Fibroblast of upper back skin (primary cell): ENCODE measurements at regions not wholly inside any gene's neighbourhood (a gene's known extent, or its start where the extent isn't known, plus 50 kb on each side); places are given as distances from the start of the nearest gene placed in this dataset.
A peak's percentile ranks its signal among the peaks of the same experiment; 100 is the strongest.
"Not testable (repeated sequence)": the region's sequence is repeated elsewhere in the genome, so short reads cannot be mapped to it uniquely, and the experiment has no call there.

Source experiments
- DNase-seq: peaks from one replicate; pipeline ENCODE4 v3.0.0-alpha.2; 2013

DNA sequence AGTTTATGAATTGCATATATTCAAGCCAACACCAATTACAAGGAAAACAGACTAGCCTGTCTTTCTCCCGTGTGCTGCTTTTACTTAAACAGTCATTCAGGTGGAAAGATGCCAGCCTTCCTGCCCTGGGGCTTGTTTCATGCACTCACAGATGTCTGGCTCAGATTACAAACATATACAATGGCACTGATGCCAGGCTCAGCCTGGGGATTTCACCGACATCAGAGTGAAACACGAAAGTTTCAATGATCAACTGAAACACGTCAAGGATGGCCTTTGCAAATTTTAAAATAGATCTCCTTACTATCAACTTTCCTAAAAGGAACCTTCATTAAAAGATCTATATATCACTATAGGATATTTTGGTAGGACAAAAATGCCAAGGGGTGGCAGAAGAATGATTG, 1576.5 kb downstream of the EFNA5 start:
- DNase-seq, result peak; percentile 47

DNA sequence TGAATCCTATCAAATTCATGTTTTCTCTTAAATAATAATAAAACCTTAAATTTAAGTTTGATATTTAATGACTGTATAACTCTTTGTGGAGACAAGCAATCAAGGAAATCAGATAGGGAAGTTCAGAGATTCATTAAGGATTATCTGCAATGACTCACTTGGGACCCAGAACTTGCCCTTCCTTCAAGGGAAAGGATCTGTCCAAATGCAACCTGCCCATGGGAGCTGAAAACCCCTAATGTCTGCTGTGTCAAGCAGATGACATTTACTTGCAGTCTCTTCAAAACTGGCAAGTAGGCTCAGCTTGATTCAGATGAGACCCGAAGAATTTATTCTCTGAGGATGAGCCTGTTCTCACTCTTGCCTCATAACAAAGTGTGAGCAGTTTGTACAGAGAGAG, 1577.6 kb downstream of the EFNA5 start:
- no peak for DNase-seq

GRCh38 chr5:106092455-106092854, 1578.3 kb downstream of the EFNA5 start:
- no peak for DNase-seq

- DNase-seq, result peak; percentile 40
These were observed 1581.7 kb downstream of the EFNA5 start for GRCh38 chr5:106089073-106089472.

DNA sequence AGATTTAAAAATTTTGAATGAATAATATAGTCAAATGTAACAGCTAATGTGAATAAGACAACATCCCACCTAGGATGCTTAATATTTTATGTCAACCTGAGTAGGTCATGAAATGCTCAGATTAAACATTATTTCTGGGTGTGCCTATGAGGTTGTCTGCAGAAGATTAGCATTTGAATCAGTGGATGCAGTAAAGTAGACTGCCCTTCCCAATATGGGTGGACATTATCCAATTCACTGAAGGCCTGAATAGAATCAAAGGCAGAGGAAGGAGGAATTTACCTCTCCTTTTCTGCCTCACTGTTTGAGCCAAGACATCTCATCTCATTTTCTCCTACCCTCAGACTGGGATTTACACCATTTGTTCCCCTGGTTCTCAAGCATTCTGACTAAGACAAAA, 1582.3 kb downstream of the EFNA5 start:
- DNase-seq, result no peak

DNA sequence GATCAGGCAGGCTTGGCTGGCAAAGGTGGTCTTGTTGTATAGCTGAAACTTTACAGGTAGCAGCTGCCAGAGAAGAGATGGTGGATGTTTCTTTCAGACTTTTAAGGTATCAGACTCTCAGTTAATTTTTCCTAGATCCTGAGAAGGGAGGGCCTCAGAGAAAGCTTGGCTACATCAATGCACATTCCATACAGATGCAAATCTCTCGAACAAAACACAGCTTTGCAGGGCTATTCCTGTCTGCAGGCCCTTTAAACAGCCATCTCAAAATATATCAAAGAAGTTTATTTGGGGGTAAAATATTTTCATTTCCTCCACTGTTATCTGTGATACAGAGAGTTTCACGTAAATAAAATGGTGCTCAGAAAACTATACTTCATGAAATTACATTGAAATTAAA, 1584.4 kb downstream of the EFNA5 start:
- DNase-seq, result no peak

DNA sequence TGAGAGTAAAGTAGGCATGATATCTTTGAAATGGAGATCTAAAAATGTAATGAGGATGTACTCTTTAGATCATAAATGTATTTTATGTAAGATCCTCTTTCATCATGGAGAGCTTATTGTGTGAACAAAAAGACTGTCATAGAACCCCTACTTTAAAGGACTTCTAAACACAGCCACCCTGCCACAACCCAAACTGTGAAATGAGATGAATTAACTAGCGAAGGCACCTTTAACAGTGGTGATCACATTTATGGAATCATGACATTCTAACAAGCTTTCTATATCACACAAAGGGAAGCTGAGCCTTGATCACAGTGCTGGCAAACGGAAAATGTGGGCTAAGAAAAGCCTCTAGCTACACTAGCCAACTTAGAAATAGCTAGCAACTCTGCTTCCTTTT, 1585.2 kb downstream of the EFNA5 start:
- DNase-seq, result no peak

- DNase-seq, result no peak
These were observed 1585.6 kb downstream of the EFNA5 start for GRCh38 chr5:106085136-106085535.

GRCh38 chr5:106080535-106080934, 1590.2 kb downstream of the EFNA5 start:
- DNase-seq, result no peak

- no peak for DNase-seq
These were observed 1594.1 kb downstream of the EFNA5 start for GRCh38 chr5:106076655-106077054.

DNA sequence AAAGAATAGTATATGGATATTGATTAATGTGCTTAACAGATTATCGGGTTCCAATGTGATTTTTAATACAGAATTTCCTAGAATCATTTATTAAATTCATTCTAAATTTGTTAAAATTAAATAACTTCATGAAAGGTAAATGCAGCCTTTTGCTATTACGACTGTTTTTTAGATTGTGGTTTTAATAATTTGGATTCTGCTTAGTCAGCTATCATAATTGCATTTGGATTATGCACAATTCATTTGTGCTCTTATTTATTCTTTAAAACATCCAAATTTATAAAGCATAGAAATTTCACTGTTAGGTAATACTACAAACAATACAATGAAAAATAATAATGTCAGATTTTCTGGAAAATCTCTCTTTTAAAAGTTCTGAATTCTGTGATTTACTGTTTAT, 1598.5 kb downstream of the EFNA5 start:
- DNase-seq, result no peak

DNA sequence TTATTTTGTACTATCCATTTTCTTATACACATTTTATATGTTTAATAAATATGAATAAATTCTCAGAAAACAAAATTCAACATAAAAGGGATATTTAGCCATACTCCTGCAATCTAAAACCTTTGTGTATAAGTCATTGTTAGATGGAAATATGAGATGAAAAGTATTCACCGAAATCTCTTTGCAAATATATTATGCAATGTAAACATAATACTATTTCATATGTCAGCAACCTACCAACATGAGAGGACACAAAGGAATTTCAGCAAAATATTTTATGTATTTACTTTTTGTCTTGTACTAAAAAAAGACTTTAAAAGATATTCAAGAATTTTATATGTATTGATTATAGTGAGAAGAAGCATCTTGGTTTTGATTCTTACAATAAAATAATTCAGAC, 1623.4 kb downstream of the EFNA5 start:
- no peak for DNase-seq

DNA sequence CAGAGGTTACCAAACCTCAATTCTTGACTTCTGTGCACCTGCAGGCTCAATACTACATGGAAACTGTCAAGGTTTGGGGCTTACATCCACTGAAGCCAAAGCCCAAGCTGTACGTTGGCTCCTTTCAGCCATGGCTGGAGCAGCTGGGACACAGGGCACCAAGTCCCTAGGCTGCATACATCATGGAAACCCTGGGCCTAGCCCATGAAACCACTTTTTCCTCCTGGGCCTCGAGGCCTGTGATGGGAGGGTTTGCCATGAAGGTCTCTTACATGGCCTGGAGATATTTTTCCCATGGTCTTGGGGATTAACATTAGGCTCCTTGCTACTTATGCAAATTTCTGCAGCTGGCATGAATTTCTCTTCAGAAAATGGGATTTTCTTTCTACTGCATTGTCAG, 1638.7 kb downstream of the EFNA5 start:
- not testable (repeated sequence) for DNase-seq

DNA sequence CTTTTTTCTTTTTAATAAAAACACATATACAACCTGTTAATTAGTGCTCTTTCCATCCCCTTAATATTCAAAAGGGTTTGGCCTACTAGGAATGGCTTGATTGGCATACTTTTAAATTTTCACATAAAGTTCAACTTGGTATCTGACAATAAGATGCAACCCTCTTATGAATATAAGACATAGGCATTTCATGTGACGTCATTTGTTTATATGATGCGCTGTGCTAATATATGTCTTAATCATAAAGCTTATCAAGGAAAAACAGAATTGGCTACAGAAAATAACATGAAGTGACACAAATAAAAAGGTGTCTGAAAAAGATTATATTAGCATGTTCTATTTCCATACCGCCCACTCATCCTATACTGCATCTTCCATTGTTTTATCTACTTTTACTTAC, 1642.4 kb downstream of the EFNA5 start:
- DNase-seq, result no peak

GRCh38 chr5:106020894-106021293, 1649.8 kb downstream of the EFNA5 start:
- peak; percentile 25 for DNase-seq

- peak; percentile 64 for DNase-seq
These were observed 1651.5 kb downstream of the EFNA5 start for GRCh38 chr5:106019261-106019660.

- no peak for DNase-seq
These were observed 1653.4 kb downstream of the EFNA5 start for GRCh38 chr5:106017243-106017857.

GRCh38 chr5:106014262-106014661, 1656.5 kb downstream of the EFNA5 start:
- DNase-seq, result no peak

DNA sequence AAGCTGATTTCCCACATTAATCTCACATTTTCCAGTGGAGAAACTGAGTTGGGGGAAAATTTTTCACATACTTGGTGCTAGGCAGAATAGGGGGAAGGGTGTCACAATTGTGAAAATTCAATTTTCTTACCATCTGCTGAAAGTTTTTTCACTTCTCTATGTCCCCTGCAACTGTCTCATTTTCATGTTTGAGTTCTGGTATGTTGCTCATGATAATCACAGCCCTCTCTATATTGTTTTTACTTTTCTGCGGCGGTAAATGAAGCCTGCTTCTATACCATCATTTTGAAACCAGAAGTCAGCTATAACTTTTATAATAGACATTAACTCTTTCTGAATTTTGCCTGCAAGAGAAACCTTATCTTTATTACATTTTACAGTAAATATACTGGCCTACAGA, 1664.5 kb downstream of the EFNA5 start:
- no peak for DNase-seq

- peak; percentile 32 for DNase-seq
These were observed 1671.7 kb downstream of the EFNA5 start for GRCh38 chr5:105998991-105999390.

DNA sequence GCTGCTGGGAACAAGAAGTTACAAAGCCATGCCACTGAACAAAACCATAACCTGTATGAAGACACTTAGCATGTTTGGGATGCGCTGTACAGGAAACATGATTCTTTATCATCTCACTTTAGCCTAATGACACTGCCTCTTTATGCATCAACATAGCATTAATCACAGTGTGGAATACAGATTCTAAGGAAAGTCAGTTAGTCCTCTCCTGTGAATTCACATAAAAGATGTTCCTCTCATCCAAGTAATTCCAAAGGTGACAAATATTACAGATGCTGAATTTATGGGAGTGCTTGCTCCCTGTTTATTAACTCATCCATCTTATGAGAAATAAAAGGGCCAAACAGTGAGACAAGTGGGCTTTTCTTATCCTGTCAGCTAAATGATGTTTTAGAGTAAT, 1677.7 kb downstream of the EFNA5 start:
- no peak for DNase-seq

DNA sequence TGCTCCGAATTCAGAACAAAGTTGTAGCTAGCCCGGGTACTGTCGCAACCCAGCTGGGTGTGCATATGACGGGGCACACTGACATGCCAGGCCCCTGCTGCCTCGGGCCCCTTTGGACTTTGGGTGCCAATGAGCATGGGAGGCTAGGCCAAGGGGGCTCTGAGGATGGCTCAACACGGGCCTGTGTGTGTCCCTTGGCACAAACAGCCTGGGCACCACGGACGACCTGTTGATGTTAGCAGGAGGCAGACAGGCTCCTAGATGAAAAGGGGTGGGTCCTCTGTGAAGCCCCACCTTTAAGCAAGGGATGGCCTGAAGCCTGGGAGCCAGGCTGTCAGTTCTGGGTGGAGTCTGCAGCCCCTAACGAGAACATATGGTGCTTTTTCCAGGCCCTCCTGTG, 1688.2 kb downstream of the EFNA5 start:
- no peak for DNase-seq

DNA sequence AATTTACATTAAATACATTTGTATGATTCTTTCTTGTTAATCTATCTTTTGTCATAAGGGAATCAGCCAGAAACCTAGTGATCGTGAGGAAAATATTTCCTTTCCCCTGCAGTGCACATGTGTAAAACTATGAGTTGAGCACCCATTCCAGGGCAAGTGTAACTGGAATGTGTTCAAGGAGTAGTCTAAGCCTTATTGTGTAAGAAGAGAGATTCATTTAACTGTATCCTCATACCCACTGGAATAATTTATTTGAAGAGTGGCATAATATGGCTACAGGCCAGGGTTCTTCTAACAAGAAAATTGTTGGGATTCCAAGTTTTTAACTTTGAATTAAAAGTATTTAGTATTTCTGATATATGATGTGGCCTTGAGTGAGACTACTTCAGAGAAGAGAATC, 1692.7 kb downstream of the EFNA5 start:
- peak; percentile 28 for DNase-seq

- DNase-seq, result no peak
These were observed 1693.6 kb downstream of the EFNA5 start for GRCh38 chr5:105977163-105977562.

- no peak for DNase-seq
These were observed 1699.8 kb downstream of the EFNA5 start for GRCh38 chr5:105970919-105971318.

DNA sequence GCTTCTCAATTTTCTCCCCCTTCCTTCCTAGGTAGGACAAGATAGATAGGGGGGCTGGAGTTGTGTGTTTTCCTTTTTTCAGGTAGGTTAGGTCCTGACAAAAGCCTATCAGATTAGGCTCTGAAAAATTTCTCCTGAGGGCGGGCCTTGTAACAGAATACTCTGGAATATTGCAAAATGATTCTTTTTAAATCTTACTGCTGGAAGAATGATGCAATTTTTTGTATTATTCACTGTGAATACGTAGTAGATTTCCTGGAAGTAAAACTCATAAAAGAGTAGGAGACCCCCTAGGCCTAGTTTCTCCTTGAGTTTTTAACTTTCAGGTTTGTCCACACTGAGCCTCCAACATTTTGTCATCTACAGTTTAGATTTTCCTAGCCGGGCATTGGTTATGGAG, 1701.8 kb downstream of the EFNA5 start:
- DNase-seq, result peak; percentile 18
